Caco-2 (cell line): ENCODE measurements at regions not wholly inside any gene's neighbourhood (a gene's known extent, or its start where the extent isn't known, plus 50 kb on each side); places are given as distances from the start of the nearest gene placed in this dataset.
"Not testable (repeated sequence)": the region's sequence is repeated elsewhere in the genome, so short reads cannot be mapped to it uniquely, and the experiment has no call there.

ENCODE experiments used
- BruUV-seq: library from RNA; stranded (reverse); fragments of 400-500 nt; replicated peaks from 2 replicates; lab custom pipeline; 2021; lab: Mats Ljungman, UMichigan
- CTCF ChIA-PET: fragments of 300-600 bp; sonication (Branson Sonifier 250); formaldehyde crosslinking; loops from one replicate; lab custom pipeline; 2022; ENCODE audit warnings: antibody characterized with exemption; lab: Charles Lee
- POLR2A ChIA-PET: fragments of 300-600 bp; sonication (Branson Sonifier 250); formaldehyde crosslinking; loops from one replicate; lab custom pipeline; 2022; ENCODE audit warnings: antibody characterized with exemption; lab: Charles Lee
- DNase-seq, 2 experiments: peaks; one replicate each; pipeline versions ENCODE4 v3.0.0 to v3.0.0-alpha.2; 2020 to 2022
- H3K27me3 ChIP-seq: replicated peaks from 2 replicates; pipeline ENCODE4 v1.6.0; 2011; ENCODE audit warnings: low read length; ENCODE audit not compliant: control insufficient read depth, insufficient read depth
- H3K36me3 ChIP-seq: 2 replicates; pipeline ENCODE4 v1.5.1; 2011; ENCODE audit warnings: low read length; ENCODE audit not compliant: control insufficient read depth, insufficient read depth
- H3K4me1 ChIP-seq: fragments of 250-450 bp; sonication (Bioruptor Pico); 2 replicates; pipeline ENCODE4 v1.5.1; 2020; ENCODE audit warnings: mild to moderate bottlenecking
- H3K4me3 ChIP-seq: 2 replicates; pipeline ENCODE4 v1.5.1; 2011; ENCODE audit warnings: low read depth, mild to moderate bottlenecking, control low read depth, low read length
- H3K9me3 ChIP-seq: fragments of 250-450 bp; sonication (Bioruptor Pico); 2 replicates; pipeline ENCODE4 v1.5.1; 2020; ENCODE audit warnings: mild to moderate bottlenecking, moderate library complexity
- H3K27ac Mint-ChIP-seq: one replicate; pipeline ENCODE4 v1.8.0; 2022; ENCODE audit warnings: mixed read lengths; ENCODE audit not compliant: unreplicated experiment
- H3K27me3 Mint-ChIP-seq: one replicate; pipeline ENCODE4 v1.8.0; 2022; ENCODE audit warnings: mixed read lengths; ENCODE audit not compliant: insufficient read depth, unreplicated experiment
- H3K36me3 Mint-ChIP-seq: one replicate; pipeline ENCODE4 v1.8.0; 2022; ENCODE audit warnings: mild to moderate bottlenecking, mixed read lengths; ENCODE audit not compliant: insufficient read depth, unreplicated experiment
- H3K4me1 Mint-ChIP-seq: one replicate; pipeline ENCODE4 v1.8.0; 2022; ENCODE audit warnings: low read depth, mixed read lengths; ENCODE audit not compliant: unreplicated experiment
- H3K4me3 Mint-ChIP-seq: one replicate; pipeline ENCODE4 v1.8.0; 2022; ENCODE audit warnings: mild to moderate bottlenecking, moderate library complexity, mixed read lengths; ENCODE audit not compliant: unreplicated experiment
- H3K9me3 Mint-ChIP-seq: one replicate; pipeline ENCODE4 v1.8.0; 2022; ENCODE audit warnings: mixed read lengths; ENCODE audit not compliant: unreplicated experiment
- CTCF ChIP-seq, 2 experiments: fragments of 200-600 bp in 1 of 2; IDR thresholded peaks; 1 replicate in 1 of 2; 2 replicates in 1 of 2; pipeline versions ENCODE4 v1.5.1 to v1.8.0; 2011 to 2022; ENCODE audit warnings: antibody characterized with exemption in 1 of 2, control low read depth in 1 of 2, inconsistent platforms in 1 of 2, low read depth in 1 of 2, low read length in 1 of 2, mild to moderate bottlenecking in 1 of 2, moderate library complexity in 1 of 2; ENCODE audit not compliant: insufficient read depth in 1 of 2, severe bottlenecking in 1 of 2, unreplicated experiment in 1 of 2
- intact Hi-C: fragments of 100-400 bp; cut with micrococcal nuclease; formaldehyde crosslinking; loops from one replicate; pipeline ENCODE4 v1.10.0; 2022; ENCODE audit not compliant: unreplicated experiment

- H3K4me1 ChIP-seq, result no peaks in the 10 kb centered on the region
- intact Hi-C loops, result no loop called here
- Mint-ChIP-seq H3K27ac (no peak overlapping the region), H3K4me1 (no peaks in the 10 kb centered on the region), H3K36me3 (no peaks in the 10 kb centered on the region), H3K4me3 (no peak overlapping the region), H3K27me3 (peaks cover 15% of the 10 kb centered on the region), H3K9me3 (peaks cover 10% of the 10 kb centered on the region)
- TF ChIP-seq CTCF (IDR thresholded peaks at IDR 0.05; ENCODE audit: insufficient read depth in 1 of 2, low read depth in 1 of 2, low read length in 1 of 2, severe bottlenecking in 1 of 2, unreplicated experiment in 1 of 2), result no peak
- no peaks in the 10 kb centered on the region; the same call in 1 of the 2 replicates for H3K9me3 ChIP-seq
- BruUV-seq, result no TSS peak
- ChIA-PET POLR2A (no interaction called here), CTCF (no interaction called here)
- no peaks in the 10 kb centered on the region for H3K36me3 ChIP-seq
- H3K4me3 ChIP-seq, result no peak overlapping the region
- no peak for DNase-seq
- H3K27me3 ChIP-seq, result no peaks in the 10 kb centered on the region
Observed at GRCh38 chr7:127317447-127317961, 64.8 kb upstream of the GRM8 start.

GRCh38 chr7:127316819-127317218 lies 64.1 kb upstream of the GRM8 start:
- POLR2A ChIA-PET, CTCF ChIA-PET, H3K4me1 ChIP-seq, H3K4me3 ChIP-seq, H3K27ac Mint-ChIP-seq, H3K36me3 ChIP-seq, H3K36me3 Mint-ChIP-seq, BruUV-seq, DNase-seq, H3K9me3 ChIP-seq, H3K27me3 ChIP-seq, intact Hi-C loops, H3K4me1 Mint-ChIP-seq, H3K4me3 Mint-ChIP-seq: not testable (repeated sequence)
- peaks cover 15% of the 10 kb centered on the region for H3K27me3 Mint-ChIP-seq
- H3K9me3 Mint-ChIP-seq, result peaks cover 17% of the 10 kb centered on the region

GRCh38 chr7:127304087-127304486 lies 51.3 kb upstream of the GRM8 start:
- Histone ChIP-seq H3K4me3 (no peak overlapping the region), H3K4me1 (no peaks in the 10 kb centered on the region), H3K36me3 (no peaks in the 10 kb centered on the region), H3K9me3 (no peaks in the 10 kb centered on the region), H3K27me3 (no peaks in the 10 kb centered on the region; the same call in 1 of the 2 replicates)
- intact Hi-C loops, result no loop called here
- ChIA-PET CTCF (interaction anchor here (0.6 kb wide), 1 partner anchor 286 kb away, joined by 3 read pairs; no protein-coding TSS in a partner anchor), POLR2A (no interaction called here)
- Mint-ChIP-seq H3K36me3 (no peaks in the 10 kb centered on the region), H3K27me3 (peaks cover 10% of the 10 kb centered on the region), H3K27ac (no peak overlapping the region), H3K4me3 (no peak overlapping the region), H3K4me1 (no peaks in the 10 kb centered on the region), H3K9me3 (peaks cover 8% of the 10 kb centered on the region)
- peak in 1 of 2 experiments; percentile 9 for TF ChIP-seq CTCF (IDR thresholded peaks at IDR 0.05; ENCODE audit: insufficient read depth in 1 of 2, low read depth in 1 of 2, low read length in 1 of 2, severe bottlenecking in 1 of 2, unreplicated experiment in 1 of 2)
- DNase-seq, result no peak
- BruUV-seq, result no TSS peak
